ENCODE measurements at regions not wholly inside any gene's neighbourhood (a gene's known extent, or its start where the extent isn't known, plus 50 kb on each side); places are given as distances from the start of the nearest gene placed in this dataset.
"Not testable (repeated sequence)": the region's sequence is repeated elsewhere in the genome, so short reads cannot be mapped to it uniquely, and the experiment has no call there.

- TF ChIP-seq EZH2phosphoT487 (IDR thresholded peaks at IDR 0.05; ENCODE audit: low read length) (no peak), EZH2 (optimal IDR thresholded peaks at IDR 0.05; ENCODE audit: low read depth, low read length) (no peak), CTCF (IDR thresholded peaks at IDR 0.05; ENCODE audit: low read length) (no peak)
- Histone ChIP-seq H3K79me2 (ENCODE audit: low read length) (no peaks in the 10 kb centered on the region), H3K9me3 (replicated peaks; ENCODE audit: insufficient read depth, low read length) (no peaks in the 10 kb centered on the region), H3K4me2 (ENCODE audit: low read depth, low read length) (no peak overlapping the region), H3K27ac (ENCODE audit: low read length) (no peak overlapping the region), H3K36me3 (replicated peaks; ENCODE audit: insufficient read depth, low read length) (no peaks in the 10 kb centered on the region), H2AFZ (ENCODE audit: low read length) (no peak overlapping the region), H3K4me1 (ENCODE audit: low read length) (no peaks in the 10 kb centered on the region), H3K27me3 (replicated peaks; ENCODE audit: insufficient read depth, low read length) (no peaks in the 10 kb centered on the region), H3K9ac (ENCODE audit: low read length) (no peak overlapping the region), H3K4me3 (ENCODE audit: low read length) (no peak overlapping the region), H3K9me2 (replicated peaks; ENCODE audit: insufficient read depth, low read length) (no peaks in the 10 kb centered on the region), H3F3A (ENCODE audit: insufficient read depth, low read length) (no peaks in the 10 kb centered on the region), H4K20me1 (ENCODE audit: insufficient read depth, low read length) (no peaks in the 10 kb centered on the region)
- no peak for DNase-seq
Measured at GRCh38 chr6:168915855-168916254, 337.8 kb downstream of the THBS2 start.

GRCh38 chr6:168915242-168915641, 338.4 kb downstream of the THBS2 start:
- H3K4me3 ChIP-seq (ENCODE audit: low read length) = no peak overlapping the region
- H2AFZ ChIP-seq (ENCODE audit: low read length) = no peak overlapping the region
- no peaks in the 10 kb centered on the region for H4K20me1 ChIP-seq (ENCODE audit: insufficient read depth, low read length)
- H3K9me2 ChIP-seq (replicated peaks; ENCODE audit: insufficient read depth, low read length) = no peaks in the 10 kb centered on the region
- H3K9ac ChIP-seq (ENCODE audit: low read length) = no peak overlapping the region
- TF ChIP-seq CTCF (IDR thresholded peaks at IDR 0.05; ENCODE audit: low read length) (no peak), EZH2 (optimal IDR thresholded peaks at IDR 0.05; ENCODE audit: low read depth, low read length) (no peak), EZH2phosphoT487 (IDR thresholded peaks at IDR 0.05; ENCODE audit: low read length) (no peak)
- H3K27ac ChIP-seq (ENCODE audit: low read length) = no peak overlapping the region
- H3K27me3 ChIP-seq (replicated peaks; ENCODE audit: insufficient read depth, low read length) = no peaks in the 10 kb centered on the region
- H3K9me3 ChIP-seq (replicated peaks; ENCODE audit: insufficient read depth, low read length) = no peaks in the 10 kb centered on the region
- H3K36me3 ChIP-seq (replicated peaks; ENCODE audit: insufficient read depth, low read length) = no peaks in the 10 kb centered on the region
- no peak overlapping the region for H3K4me2 ChIP-seq (ENCODE audit: low read depth, low read length)
- no peaks in the 10 kb centered on the region for H3K4me1 ChIP-seq (ENCODE audit: low read length)
- no peak for DNase-seq
- no peaks in the 10 kb centered on the region for H3K79me2 ChIP-seq (ENCODE audit: low read length)
- H3F3A ChIP-seq (ENCODE audit: insufficient read depth, low read length) = no peaks in the 10 kb centered on the region

GRCh38 chr6:168913866-168914469, 339.7 kb downstream of the THBS2 start:
- no peak overlapping the region for H2AFZ ChIP-seq (ENCODE audit: low read length)
- no peaks in the 10 kb centered on the region for H3K36me3 ChIP-seq (replicated peaks; ENCODE audit: insufficient read depth, low read length)
- no peaks in the 10 kb centered on the region for H3K9me3 ChIP-seq (replicated peaks; ENCODE audit: insufficient read depth, low read length)
- H3K79me2 ChIP-seq (ENCODE audit: low read length) = no peaks in the 10 kb centered on the region
- DNase-seq = no peak
- no peaks in the 10 kb centered on the region for H3K4me1 ChIP-seq (ENCODE audit: low read length)
- H4K20me1 ChIP-seq (ENCODE audit: insufficient read depth, low read length) = no peaks in the 10 kb centered on the region
- H3F3A ChIP-seq (ENCODE audit: insufficient read depth, low read length) = no peaks in the 10 kb centered on the region
- H3K9me2 ChIP-seq (replicated peaks; ENCODE audit: insufficient read depth, low read length) = no peaks in the 10 kb centered on the region
- no peak overlapping the region for H3K4me3 ChIP-seq (ENCODE audit: low read length)
- H3K27ac ChIP-seq (ENCODE audit: low read length) = no peak overlapping the region
- no peaks in the 10 kb centered on the region for H3K27me3 ChIP-seq (replicated peaks; ENCODE audit: insufficient read depth, low read length)
- H3K4me2 ChIP-seq (ENCODE audit: low read depth, low read length) = no peak overlapping the region
- TF ChIP-seq EZH2phosphoT487 (IDR thresholded peaks at IDR 0.05; ENCODE audit: low read length) = no peak
- H3K9ac ChIP-seq (ENCODE audit: low read length) = no peak overlapping the region

GRCh38 chr6:168913231-168913865, 340.3 kb downstream of the THBS2 start:
- not testable (repeated sequence) for H3K9ac ChIP-seq (ENCODE audit: low read length)

More at GRCh38 chr6:168913231-168913865, 340.3 kb downstream of the THBS2 start:
- not testable (repeated sequence) for H3K9me3 ChIP-seq (replicated peaks; ENCODE audit: insufficient read depth, low read length); H3K9me2 ChIP-seq (replicated peaks; ENCODE audit: insufficient read depth, low read length); H3K4me3 ChIP-seq (ENCODE audit: low read length); H2AFZ ChIP-seq (ENCODE audit: low read length); H3K27me3 ChIP-seq (replicated peaks; ENCODE audit: insufficient read depth, low read length); H3K4me1 ChIP-seq (ENCODE audit: low read length); H3F3A ChIP-seq (ENCODE audit: insufficient read depth, low read length); H3K4me2 ChIP-seq (ENCODE audit: low read depth, low read length); H4K20me1 ChIP-seq (ENCODE audit: insufficient read depth, low read length); H3K36me3 ChIP-seq (replicated peaks; ENCODE audit: insufficient read depth, low read length); H3K27ac ChIP-seq (ENCODE audit: low read length); DNase-seq; H3K79me2 ChIP-seq (ENCODE audit: low read length)
